ENCODE measurements at regions not wholly inside any gene's neighbourhood (a gene's known extent, or its start where the extent isn't known, plus 50 kb on each side); places are given as distances from the start of the nearest gene placed in this dataset.

DNA sequence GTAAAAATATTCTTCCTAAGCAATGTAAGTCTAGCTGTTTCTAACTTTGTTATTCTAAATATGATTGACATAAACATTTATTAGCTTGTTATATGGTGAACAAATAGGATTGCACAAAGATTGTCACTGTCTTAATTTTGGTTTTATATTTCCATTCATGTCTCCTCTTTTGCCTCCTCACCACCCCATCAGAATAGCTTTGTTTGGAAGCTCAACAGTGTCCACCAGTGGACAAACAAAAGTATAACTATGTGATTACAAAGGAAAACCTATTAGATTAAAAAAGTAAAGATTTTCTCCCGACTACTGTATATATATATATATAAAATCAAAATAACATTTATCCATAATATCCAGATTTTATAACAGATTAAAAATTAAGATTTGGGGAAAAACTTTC, 468.2 kb downstream of the ZIC3 start:
- TF ChIP-seq, protein P1, sequence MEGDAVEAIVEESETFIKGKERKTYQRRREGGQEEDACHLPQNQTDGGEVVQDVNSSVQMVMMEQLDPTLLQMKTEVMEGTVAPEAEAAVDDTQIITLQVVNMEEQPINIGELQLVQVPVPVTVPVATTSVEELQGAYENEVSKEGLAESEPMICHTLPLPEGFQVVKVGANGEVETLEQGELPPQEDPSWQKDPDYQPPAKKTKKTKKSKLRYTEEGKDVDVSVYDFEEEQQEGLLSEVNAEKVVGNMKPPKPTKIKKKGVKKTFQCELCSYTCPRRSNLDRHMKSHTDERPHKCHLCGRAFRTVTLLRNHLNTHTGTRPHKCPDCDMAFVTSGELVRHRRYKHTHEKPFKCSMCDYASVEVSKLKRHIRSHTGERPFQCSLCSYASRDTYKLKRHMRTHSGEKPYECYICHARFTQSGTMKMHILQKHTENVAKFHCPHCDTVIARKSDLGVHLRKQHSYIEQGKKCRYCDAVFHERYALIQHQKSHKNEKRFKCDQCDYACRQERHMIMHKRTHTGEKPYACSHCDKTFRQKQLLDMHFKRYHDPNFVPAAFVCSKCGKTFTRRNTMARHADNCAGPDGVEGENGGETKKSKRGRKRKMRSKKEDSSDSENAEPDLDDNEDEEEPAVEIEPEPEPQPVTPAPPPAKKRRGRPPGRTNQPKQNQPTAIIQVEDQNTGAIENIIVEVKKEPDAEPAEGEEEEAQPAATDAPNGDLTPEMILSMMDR (IDR thresholded peaks at IDR 0.05) = no peak
- no peak for TF ChIP-seq POLR2A (IDR thresholded peaks at IDR 0.05)
